H9 (cell line): ENCODE measurements at regions not wholly inside any gene's neighbourhood (a gene's known extent, or its start where the extent isn't known, plus 50 kb on each side); places are given as distances from the start of the nearest gene placed in this dataset.

Source experiments
- DNase-seq: peaks from one replicate; pipeline ENCODE4 v3.0.0-alpha.2; 2017
- H2AFZ ChIP-seq: one replicate; pipeline ENCODE4 v1.6.1; 2013; ENCODE audit warnings: mild to moderate bottlenecking, low read length, control low read depth, moderate library complexity
- H2AK5ac ChIP-seq: 2 replicates; pipeline ENCODE4 v1.6.1; 2013; ENCODE audit warnings: low read length, control low read depth, mixed read lengths; ENCODE audit not compliant: insufficient read length
- H2BK120ac ChIP-seq: one replicate; pipeline ENCODE4 v1.6.1; 2013; ENCODE audit warnings: low read depth, mild to moderate bottlenecking, low read length, control low read depth, inconsistent platforms; ENCODE audit not compliant: poor library complexity, severe bottlenecking
- H2BK12ac ChIP-seq: 2 replicates; pipeline ENCODE4 v1.6.1; 2013; ENCODE audit warnings: low read length, control low read depth, mixed read lengths, low read depth; ENCODE audit not compliant: insufficient read length
- H2BK15ac ChIP-seq: 2 replicates; pipeline ENCODE4 v1.6.1; 2013; ENCODE audit warnings: low read depth, low read length, control low read depth
- H2BK20ac ChIP-seq: one replicate; pipeline ENCODE4 v1.6.1; 2013; ENCODE audit warnings: low read depth, mild to moderate bottlenecking, low read length, control low read depth, inconsistent platforms; ENCODE audit not compliant: poor library complexity, severe bottlenecking
- H2BK5ac ChIP-seq: 2 replicates; pipeline ENCODE4 v1.6.1; 2013; ENCODE audit warnings: low read length, control low read depth, mixed read lengths; ENCODE audit not compliant: insufficient read length
- H3K14ac ChIP-seq: 2 replicates; pipeline ENCODE4 v1.6.1; 2013; ENCODE audit warnings: low read length, control low read depth; ENCODE audit not compliant: insufficient read depth
- H3K18ac ChIP-seq: 2 replicates; pipeline ENCODE4 v1.6.1; 2013; ENCODE audit warnings: low read depth, mild to moderate bottlenecking, mixed read lengths, low read length, control low read depth; ENCODE audit not compliant: insufficient read length
- H3K23ac ChIP-seq: 2 replicates; pipeline ENCODE4 v1.6.1; 2013; ENCODE audit warnings: low read length, control low read depth, mixed read lengths, low read depth; ENCODE audit not compliant: insufficient read length
- H3K23me2 ChIP-seq: 2 replicates; pipeline ENCODE4 v1.6.1; 2013; ENCODE audit warnings: low read depth, mild to moderate bottlenecking, mixed read lengths, low read length, control low read depth; ENCODE audit not compliant: insufficient read length, poor library complexity, severe bottlenecking
- H3K27ac ChIP-seq: 2 replicates; pipeline ENCODE4 v1.5.1; 2013; ENCODE audit warnings: low read length, control low read depth, mixed read lengths, low read depth; ENCODE audit not compliant: insufficient read length
- H3K27me3 ChIP-seq: 2 replicates; pipeline ENCODE4 v1.6.1; 2013; ENCODE audit warnings: low read length, control low read depth, inconsistent platforms; ENCODE audit not compliant: insufficient read depth
- H3K4ac ChIP-seq: 2 replicates; pipeline ENCODE4 v1.6.1; 2013; ENCODE audit warnings: low read depth, mild to moderate bottlenecking, control low read depth, inconsistent platforms, low read length, moderate library complexity
- H3K4me1 ChIP-seq: 2 replicates; pipeline ENCODE4 v1.6.1; 2013; ENCODE audit warnings: low read length, control low read depth, inconsistent platforms; ENCODE audit not compliant: insufficient read depth
- H3K4me2 ChIP-seq: 2 replicates; pipeline ENCODE4 v1.6.1; 2013; ENCODE audit warnings: low read length, control low read depth, mixed read lengths; ENCODE audit not compliant: insufficient read length, insufficient read depth
- H3K56ac ChIP-seq: 2 replicates; pipeline ENCODE4 v1.6.1; 2013; ENCODE audit warnings: low read depth, mild to moderate bottlenecking, mixed read lengths, low read length, control low read depth; ENCODE audit not compliant: insufficient read length
- H3K79me1 ChIP-seq: 2 replicates; pipeline ENCODE4 v1.6.1; 2013; ENCODE audit warnings: low read depth, mild to moderate bottlenecking, moderate library complexity, low read length, control low read depth, inconsistent platforms; ENCODE audit not compliant: insufficient read depth, poor library complexity, severe bottlenecking
- H3K79me2 ChIP-seq: 2 replicates; pipeline ENCODE4 v1.6.1; 2013; ENCODE audit warnings: low read length, control low read depth, inconsistent platforms; ENCODE audit not compliant: insufficient read depth
- H3K9ac ChIP-seq: 2 replicates; pipeline ENCODE4 v1.6.1; 2013; ENCODE audit warnings: low read length, control low read depth, mixed read lengths; ENCODE audit not compliant: insufficient read length; ENCODE audit errors: extremely low read depth
- H3K9me3 ChIP-seq: one replicate; pipeline ENCODE4 v1.6.1; 2013; ENCODE audit warnings: low read depth, low read length, inconsistent platforms; ENCODE audit not compliant: control insufficient read depth
- H3T11ph ChIP-seq: one replicate; pipeline ENCODE4 v1.6.1; 2013; ENCODE audit warnings: mild to moderate bottlenecking, low read length, control low read depth, inconsistent platforms
- H4K20me1 ChIP-seq: one replicate; pipeline ENCODE4 v1.6.1; 2013; ENCODE audit not compliant: control insufficient read depth, insufficient read length, insufficient read depth
- H4K5ac ChIP-seq: 2 replicates; pipeline ENCODE4 v1.6.1; 2013; ENCODE audit warnings: low read depth, mild to moderate bottlenecking, mixed read lengths, low read length, control low read depth; ENCODE audit not compliant: insufficient read length
- H4K8ac ChIP-seq: replicated peaks from 2 replicates; pipeline ENCODE4 v1.6.1; 2013; ENCODE audit warnings: low read length, control low read depth, mixed read lengths, low read depth; ENCODE audit not compliant: insufficient read length
- H4K91ac ChIP-seq: 2 replicates; pipeline ENCODE4 v1.6.1; 2013; ENCODE audit warnings: low read depth, mild to moderate bottlenecking, moderate library complexity, mixed read lengths, low read length, control low read depth; ENCODE audit not compliant: insufficient read length
- H3K27ac Mint-ChIP-seq, 3 experiments: 2 replicates in 2 of 3; 3 replicates in 1 of 3; pipeline ENCODE4 v1.8.0; 2020 to 2021; ENCODE audit warnings: mixed read lengths in 3 of 3, mild to moderate bottlenecking in 1 of 3, moderate library complexity in 1 of 3
- H3K27me3 Mint-ChIP-seq: 2 replicates; pipeline ENCODE4 v1.8.0; 2021; ENCODE audit warnings: low read depth, mild to moderate bottlenecking, moderate library complexity, mixed read lengths
- H3K36me3 Mint-ChIP-seq, 3 experiments: 2 replicates in 2 of 3; 3 replicates in 1 of 3; pipeline ENCODE4 v1.8.0; 2020 to 2021; ENCODE audit warnings: low read depth in 3 of 3, mixed read lengths in 3 of 3; ENCODE audit not compliant: insufficient read depth in 1 of 3
- H3K4me1 Mint-ChIP-seq, 2 experiments: 2 replicates each; pipeline ENCODE4 v1.8.0; 2020; ENCODE audit warnings: mixed read lengths in 2 of 2
- H3K4me3 Mint-ChIP-seq, 2 experiments: 2 replicates in 1 of 2; 3 replicates in 1 of 2; pipeline ENCODE4 v1.8.0; 2020 to 2021; ENCODE audit warnings: mild to moderate bottlenecking in 2 of 2, mixed read lengths in 2 of 2, moderate library complexity in 1 of 2
- H3K9me3 Mint-ChIP-seq, 2 experiments: 2 replicates in 1 of 2; 3 replicates in 1 of 2; pipeline ENCODE4 v1.8.0; 2020; ENCODE audit warnings: mild to moderate bottlenecking in 2 of 2, mixed read lengths in 2 of 2, moderate library complexity in 1 of 2
- CTCF ChIP-seq: fragments of 200-600 bp; sonication (generic); conservative IDR thresholded peaks from 3 replicates; pipeline ENCODE4 v1.8.0; 2021; ENCODE audit warnings: antibody characterized with exemption, mild to moderate bottlenecking
- WGBS: extraction: QIAGEN DNeasy Blood & Tissue Kit; methylation state at CpG from one replicate; pipeline ENCODE4 v1.1.7; 2013; ENCODE audit warnings: missing lambda C conversion rate, low lambda C conversion rate, mixed read lengths; ENCODE audit not compliant: insufficient read length; ENCODE audit errors: extremely low coverage; 5-methylcytosine and 5-hydroxymethylcytosine counted together

- H3K4me3 Mint-ChIP-seq = no peak overlapping the region
- DNase-seq = no peak
Observed at GRCh38 chr18:78080081-78080480, 830.4 kb downstream of the GALR1 start.

More at GRCh38 chr18:78080081-78080480, 830.4 kb downstream of the GALR1 start:
- Mint-ChIP-seq H3K9me3 (no peaks in the 10 kb centered on the region), H3K27ac (no peak overlapping the region), H3K27me3 (no peaks in the 10 kb centered on the region; the same call in 1 of the 2 replicates), H3K36me3 (no peaks in the 10 kb centered on the region), H3K4me1 (peaks cover 7 to 18% of the 10 kb centered on the region in 2 experiments)
- Histone ChIP-seq H3K79me2 (no peaks in the 10 kb centered on the region), H4K5ac (no peak overlapping the region), H2BK15ac (no peak overlapping the region), H4K20me1 (no peaks in the 10 kb centered on the region), H3T11ph (no peak overlapping the region), H2AFZ (no peak overlapping the region), H3K4ac (no peak overlapping the region), H3K4me2 (no peak overlapping the region), H3K18ac (no peak overlapping the region), H3K27ac (no peak overlapping the region), H4K91ac (no peak overlapping the region), H3K56ac (no peak overlapping the region), H3K9me3 (no peaks in the 10 kb centered on the region), H2BK5ac (no peak overlapping the region), H2BK12ac (no peak overlapping the region), H3K27me3 (no peaks in the 10 kb centered on the region), H3K14ac (no peak overlapping the region), H2BK120ac (no peak overlapping the region), H3K79me1 (no peaks in the 10 kb centered on the region), H2AK5ac (no peak overlapping the region), H3K4me1 (no peaks in the 10 kb centered on the region), H3K9ac (no peak overlapping the region), H2BK20ac (no peak overlapping the region), H3K23ac (no peak overlapping the region), H4K8ac (no peak overlapping the region), H3K23me2 (no peaks in the 10 kb centered on the region)
- WGBS = no CpG with 5 or more reads among the region's 13 CpGs
- TF ChIP-seq CTCF = no peak
